HG03135 (cell line): ENCODE measurements at regions not wholly inside any gene's neighbourhood (a gene's known extent, or its start where the extent isn't known, plus 50 kb on each side); places are given as distances from the start of the nearest gene placed in this dataset.
"Not testable (repeated sequence)": the region's sequence is repeated elsewhere in the genome, so short reads cannot be mapped to it uniquely, and the experiment has no call there.

Source experiments
- ATAC-seq: cut with Tn5 transposase; IDR thresholded peaks from one replicate; pipeline ENCODE4 v1.9.1; 2021; ENCODE audit warnings: mild to moderate bottlenecking, moderate library complexity; ENCODE audit not compliant: unreplicated experiment

GRCh38 chr18:73688851-73689711 is 458.6 kb downstream of the FBXO15 start:
- no peak for ATAC-seq

DNA sequence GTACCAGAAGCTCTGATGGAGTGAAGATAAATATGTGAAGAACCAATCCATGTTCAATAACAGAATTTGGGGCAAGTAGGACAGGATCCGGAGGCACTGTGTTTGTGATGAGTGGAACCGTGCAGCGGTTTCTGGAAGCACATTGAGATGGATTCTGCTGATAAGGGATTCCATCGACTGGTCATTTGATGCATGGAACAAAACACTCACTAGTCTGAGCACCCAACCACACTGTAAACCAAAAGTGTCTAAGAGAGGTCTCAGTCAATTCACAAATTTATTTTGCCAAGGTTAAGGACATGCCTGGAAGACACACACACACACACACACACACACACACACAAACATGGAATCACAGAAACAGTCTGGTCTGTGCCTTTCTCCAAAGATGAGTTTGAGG is 459.5 kb downstream of the FBXO15 start:
- no peak for ATAC-seq

DNA sequence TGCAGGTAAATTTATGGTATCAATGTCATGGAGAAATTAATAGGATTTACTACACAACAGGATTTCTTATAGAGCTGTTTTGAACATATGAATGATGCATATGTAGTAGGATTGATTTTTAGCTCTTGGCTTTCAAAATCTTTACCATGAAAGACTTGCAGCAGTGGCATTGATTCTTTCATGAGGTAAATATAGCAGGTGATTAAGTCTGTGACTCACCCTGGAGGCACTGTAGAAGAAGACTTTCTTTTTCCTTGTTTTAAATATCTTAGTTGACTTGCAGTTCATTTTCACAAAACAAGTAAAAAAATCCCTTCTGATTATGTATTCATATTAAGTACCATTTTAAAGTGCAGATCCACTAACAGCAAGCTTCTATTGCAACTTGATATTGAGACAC is 463.0 kb downstream of the FBXO15 start:
- ATAC-seq, result no peak

DNA sequence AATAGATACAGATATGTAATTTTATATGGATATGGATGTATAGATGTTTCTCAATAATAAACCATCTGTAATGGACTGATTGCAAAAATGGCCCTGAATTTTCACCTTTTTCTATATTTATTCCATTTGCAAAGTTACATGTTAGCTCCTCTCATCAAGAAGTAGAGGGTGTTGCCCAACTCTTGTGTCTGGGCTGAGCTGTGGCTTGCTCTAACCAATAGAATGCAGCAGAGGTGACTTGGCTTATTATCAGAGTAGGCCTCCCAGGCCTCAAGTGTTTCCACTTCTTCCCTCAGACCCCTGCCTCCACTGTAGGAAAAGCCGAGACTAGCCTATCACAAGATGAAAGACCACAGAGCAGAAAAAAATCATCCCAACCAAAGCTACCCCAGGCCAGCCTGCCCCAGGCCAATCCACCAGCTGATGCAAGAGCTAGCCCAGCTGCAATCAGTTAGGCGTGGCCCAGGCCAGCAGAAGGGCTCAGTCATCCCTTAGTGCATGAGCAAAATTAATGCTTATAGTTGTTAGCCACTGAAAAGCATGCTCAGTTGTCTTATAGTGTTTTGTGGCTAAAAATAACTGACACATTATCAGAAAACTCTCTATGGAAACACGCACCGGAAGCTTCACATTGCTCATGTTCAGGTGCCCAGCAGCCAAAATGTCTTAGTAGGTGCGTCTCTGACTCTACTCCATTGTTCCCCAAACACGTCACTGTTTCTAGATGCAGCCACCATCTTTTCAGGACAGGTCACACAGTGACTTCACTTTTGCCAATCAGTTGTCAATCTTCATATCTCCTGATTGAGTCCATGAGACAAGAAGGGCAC is 464.0 kb downstream of the FBXO15 start:
- no peak for ATAC-seq

- no peak for ATAC-seq
These were observed 465.7 kb downstream of the FBXO15 start for GRCh38 chr18:73681912-73682311.

DNA sequence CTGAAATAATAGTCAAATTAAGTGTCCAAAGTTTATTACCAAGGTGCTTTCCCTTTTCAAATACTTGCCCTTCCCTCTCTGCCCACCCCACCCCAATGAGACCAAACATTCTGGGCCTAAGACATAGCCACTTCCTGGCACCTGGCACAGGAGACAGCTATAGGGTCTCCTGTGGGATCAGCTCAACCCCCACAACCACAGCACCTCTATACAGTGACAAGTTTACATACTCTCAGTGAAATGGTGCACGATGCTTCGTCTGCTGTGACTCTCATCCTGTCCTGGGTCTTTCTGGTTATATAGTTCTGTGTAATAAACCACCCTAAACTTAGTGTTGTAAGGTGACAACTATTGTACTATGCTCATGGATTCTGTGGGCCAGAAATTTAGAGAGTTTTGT is 466.2 kb downstream of the FBXO15 start:
- ATAC-seq, result no peak

- ATAC-seq, result no peak
These were observed 467.5 kb downstream of the FBXO15 start for GRCh38 chr18:73679941-73680712.

DNA sequence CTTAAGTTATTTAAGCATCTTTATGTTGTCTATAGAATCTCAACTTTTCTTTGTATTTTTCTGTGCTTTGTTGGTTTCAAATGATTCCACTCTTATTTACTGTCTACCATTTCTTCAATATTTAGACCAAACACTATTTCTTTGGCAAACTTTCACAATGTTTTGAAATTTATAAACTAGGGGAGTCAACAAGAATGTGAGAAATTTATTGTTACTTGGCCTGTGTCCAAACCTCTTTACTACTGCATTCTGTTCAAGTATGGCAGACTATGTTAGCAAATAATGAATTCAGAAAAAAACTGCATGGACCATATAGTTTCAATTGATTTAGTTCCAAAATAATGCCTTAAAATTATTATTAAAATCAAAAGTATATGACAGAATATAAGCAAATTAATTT is 470.2 kb downstream of the FBXO15 start:
- ATAC-seq, result no peak

DNA sequence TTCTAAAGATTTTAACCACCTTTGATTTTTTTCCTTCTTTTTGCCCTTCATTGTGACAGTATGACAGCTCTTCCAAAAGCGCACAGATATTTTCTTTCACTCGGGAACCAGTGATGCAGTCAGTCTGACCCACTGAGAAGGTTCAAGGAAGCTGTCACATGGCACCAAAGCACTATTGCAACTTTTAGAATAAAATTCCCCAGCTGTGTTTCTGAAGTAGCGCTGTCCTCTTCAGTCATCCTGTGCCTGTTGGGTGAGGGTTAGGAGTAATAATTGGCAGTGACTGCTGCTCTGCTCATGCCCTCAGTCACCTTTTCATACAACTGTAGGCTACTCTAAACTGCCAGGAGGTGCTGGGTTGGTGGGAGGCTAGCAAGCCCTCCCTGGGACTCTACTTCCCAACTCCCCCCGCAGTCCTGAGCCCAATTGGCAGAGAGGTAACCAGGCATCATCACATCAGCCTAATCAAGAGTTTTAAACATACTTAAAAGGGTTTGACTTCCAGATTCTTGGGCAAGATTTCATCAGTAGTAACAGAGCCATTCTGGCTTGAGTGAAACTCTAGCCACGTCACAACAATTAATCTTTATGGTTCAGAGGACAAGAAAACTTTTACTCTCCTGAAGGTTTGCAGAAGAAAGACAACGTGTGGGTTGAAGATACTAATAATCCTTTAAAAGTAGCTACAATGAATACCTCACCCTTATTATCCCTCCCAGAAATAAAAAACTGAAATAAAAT is 473.3 kb downstream of the FBXO15 start:
- ATAC-seq, result no peak

GRCh38 chr18:73671480-73671879 is 476.2 kb downstream of the FBXO15 start:
- ATAC-seq, result not testable (repeated sequence)

DNA sequence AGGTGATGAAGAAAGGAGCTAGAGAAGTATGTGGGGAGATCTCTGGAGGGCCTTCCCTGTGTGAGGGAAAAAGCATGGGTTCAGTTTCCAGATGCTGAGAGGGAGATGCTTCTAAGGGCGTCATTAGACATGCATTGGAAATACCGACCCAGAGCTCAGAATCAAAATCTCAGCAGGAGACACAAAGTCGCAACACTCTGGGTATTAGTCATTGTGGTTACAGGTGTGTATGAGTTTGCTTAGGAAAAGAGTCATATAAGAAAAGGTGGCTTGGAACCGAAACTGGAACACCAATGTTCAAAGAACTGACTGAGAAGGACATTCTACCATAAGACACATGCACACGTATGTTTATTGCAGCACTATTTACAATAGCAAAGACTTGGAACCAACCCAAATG is 477.1 kb downstream of the FBXO15 start:
- no peak for ATAC-seq

DNA sequence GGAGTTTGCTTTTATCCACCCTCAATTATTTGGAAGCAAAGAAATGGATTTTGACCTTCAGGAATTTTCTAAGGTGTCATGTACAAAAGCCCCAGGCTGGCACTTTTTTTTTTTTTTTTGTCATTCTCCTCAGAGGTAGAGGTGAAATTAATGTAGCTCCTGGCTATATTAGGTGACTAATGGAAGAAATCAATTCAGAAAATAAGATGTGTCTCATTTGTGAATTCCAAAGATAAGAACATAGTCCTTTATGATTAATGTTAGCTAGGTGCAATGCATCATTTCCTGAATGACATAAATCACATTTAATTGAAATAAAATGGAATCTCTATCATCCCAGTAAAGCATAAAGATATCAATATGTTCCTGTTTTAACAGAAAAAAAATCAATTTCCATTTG is 477.6 kb downstream of the FBXO15 start:
- ATAC-seq, result no peak

- ATAC-seq, result no peak
These were observed 478.3 kb downstream of the FBXO15 start for GRCh38 chr18:73669297-73669696.

GRCh38 chr18:73668051-73668450 is 479.6 kb downstream of the FBXO15 start:
- no peak for ATAC-seq

- ATAC-seq, result no peak
These were observed 480.9 kb downstream of the FBXO15 start for GRCh38 chr18:73666772-73667171.

DNA sequence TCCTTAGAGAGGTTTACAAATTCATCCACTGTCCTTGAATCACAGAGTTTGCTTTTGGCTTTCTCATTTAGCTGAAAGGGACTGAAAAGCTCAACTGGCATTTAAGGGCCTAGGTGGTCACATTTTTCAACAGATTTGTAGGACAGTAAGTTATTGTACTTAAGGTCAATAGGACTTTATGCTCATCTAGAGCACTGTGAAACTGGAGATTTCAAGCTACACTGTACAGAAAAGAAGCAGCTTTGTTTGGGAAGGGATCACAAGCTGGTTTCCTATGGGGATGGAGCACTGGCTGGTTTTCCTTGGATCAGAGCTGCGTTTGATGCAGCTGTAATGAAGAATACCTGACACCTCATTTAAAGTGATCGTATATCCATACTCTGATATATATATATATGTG is 482.7 kb downstream of the FBXO15 start:
- ATAC-seq, result no peak

GRCh38 chr18:73663581-73663980 is 484.1 kb downstream of the FBXO15 start:
- no peak for ATAC-seq

DNA sequence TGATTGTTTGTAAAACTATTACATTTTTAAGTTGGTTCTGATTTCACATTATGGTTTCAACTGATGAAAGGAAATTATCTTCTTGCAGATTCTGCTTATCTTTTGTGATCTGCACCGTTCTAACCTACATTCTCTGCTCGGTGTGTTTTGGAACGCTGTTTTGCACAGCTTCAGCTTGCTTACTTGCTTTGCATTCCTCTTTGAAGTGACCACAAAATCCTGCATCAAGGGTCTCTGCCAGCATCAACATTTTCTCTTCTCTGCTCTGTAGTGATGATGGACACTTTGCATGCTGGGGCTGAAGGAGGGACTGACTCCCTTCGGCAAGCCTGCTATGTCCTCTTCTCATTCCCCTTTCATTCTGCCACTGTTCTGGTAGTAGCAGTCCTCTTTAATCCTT is 485.2 kb downstream of the FBXO15 start:
- ATAC-seq, result no peak

GRCh38 chr18:73660931-73661856 is 486.4 kb downstream of the FBXO15 start:
- no peak for ATAC-seq

DNA sequence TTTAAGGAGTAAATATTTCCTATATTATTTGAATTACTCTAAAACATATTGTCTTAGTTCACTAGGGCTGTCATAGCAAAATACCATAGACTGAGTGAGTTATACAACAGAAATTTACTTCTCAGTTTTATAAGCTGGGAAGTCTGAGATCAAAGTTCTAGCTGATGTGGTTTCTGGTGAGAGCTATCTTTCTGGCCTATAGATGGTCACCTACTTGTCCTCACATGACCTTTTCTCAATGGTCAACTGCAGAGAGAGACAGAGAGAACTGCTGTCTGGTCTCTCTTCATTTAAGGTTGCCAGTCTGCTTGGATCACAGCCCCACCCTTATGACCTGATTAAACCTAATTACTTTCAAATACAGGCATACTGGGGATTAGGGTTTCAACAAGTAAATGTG is 490.9 kb downstream of the FBXO15 start:
- ATAC-seq, result no peak
